GM21367 (cell line): ENCODE measurements at regions not wholly inside any gene's neighbourhood (a gene's known extent, or its start where the extent isn't known, plus 50 kb on each side); places are given as distances from the start of the nearest gene placed in this dataset.

Source experiments
- ATAC-seq: cut with Tn5 transposase; IDR thresholded peaks from one replicate; pipeline ENCODE4 v1.9.1; 2021; ENCODE audit not compliant: unreplicated experiment

- no peak for ATAC-seq
These were observed 118.1 kb downstream of the ZNF621 start for GRCh38 chr3:40642812-40643211.

GRCh38 chr3:40645883-40646282, 121.1 kb downstream of the ZNF621 start:
- no peak for ATAC-seq

- ATAC-seq, result no peak
These were observed 124.6 kb downstream of the ZNF621 start for GRCh38 chr3:40649346-40649745.

GRCh38 chr3:40652072-40652471, 127.3 kb downstream of the ZNF621 start:
- no peak for ATAC-seq

- no peak for ATAC-seq
These were observed 128.2 kb downstream of the ZNF621 start for GRCh38 chr3:40653001-40653400.

- ATAC-seq, result no peak
These were observed 129.1 kb downstream of the ZNF621 start for GRCh38 chr3:40653878-40654277.

GRCh38 chr3:40655551-40655950, 130.8 kb downstream of the ZNF621 start:
- no peak for ATAC-seq

- ATAC-seq, result no peak
These were observed 132.9 kb downstream of the ZNF621 start for GRCh38 chr3:40657623-40658022.

- ATAC-seq, result no peak
These were observed 133.5 kb downstream of the ZNF621 start for GRCh38 chr3:40658305-40658704.

- no peak for ATAC-seq
These were observed 135.8 kb downstream of the ZNF621 start for GRCh38 chr3:40660554-40660953.

GRCh38 chr3:40661284-40661683, 136.5 kb downstream of the ZNF621 start:
- no peak for ATAC-seq

- no peak for ATAC-seq
These were observed 138.5 kb downstream of the ZNF621 start for GRCh38 chr3:40663280-40663679.

- ATAC-seq, result no peak
These were observed 144.4 kb downstream of the ZNF621 start for GRCh38 chr3:40669176-40669575.

- ATAC-seq, result no peak
These were observed 148.1 kb downstream of the ZNF621 start for GRCh38 chr3:40672861-40673260.

GRCh38 chr3:40677321-40677720, 152.6 kb downstream of the ZNF621 start:
- no peak for ATAC-seq

GRCh38 chr3:40677749-40678148, 153.0 kb downstream of the ZNF621 start:
- no peak for ATAC-seq

GRCh38 chr3:40679290-40679689, 154.5 kb downstream of the ZNF621 start:
- no peak for ATAC-seq

GRCh38 chr3:40680685-40681657, 156.2 kb downstream of the ZNF621 start:
- peak; percentile 55 for ATAC-seq

GRCh38 chr3:40681658-40682055, 156.9 kb downstream of the ZNF621 start:
- ATAC-seq, result no peak

GRCh38 chr3:40689837-40690236, 165.1 kb downstream of the ZNF621 start:
- no peak for ATAC-seq

- no peak for ATAC-seq
These were observed 166.1 kb downstream of the ZNF621 start for GRCh38 chr3:40690749-40691451.

GRCh38 chr3:40691452-40691861, 166.7 kb downstream of the ZNF621 start:
- ATAC-seq, result no peak
